ENCODE measurements at regions not wholly inside any gene's neighbourhood (a gene's known extent, or its start where the extent isn't known, plus 50 kb on each side); places are given as distances from the start of the nearest gene placed in this dataset.

DNA sequence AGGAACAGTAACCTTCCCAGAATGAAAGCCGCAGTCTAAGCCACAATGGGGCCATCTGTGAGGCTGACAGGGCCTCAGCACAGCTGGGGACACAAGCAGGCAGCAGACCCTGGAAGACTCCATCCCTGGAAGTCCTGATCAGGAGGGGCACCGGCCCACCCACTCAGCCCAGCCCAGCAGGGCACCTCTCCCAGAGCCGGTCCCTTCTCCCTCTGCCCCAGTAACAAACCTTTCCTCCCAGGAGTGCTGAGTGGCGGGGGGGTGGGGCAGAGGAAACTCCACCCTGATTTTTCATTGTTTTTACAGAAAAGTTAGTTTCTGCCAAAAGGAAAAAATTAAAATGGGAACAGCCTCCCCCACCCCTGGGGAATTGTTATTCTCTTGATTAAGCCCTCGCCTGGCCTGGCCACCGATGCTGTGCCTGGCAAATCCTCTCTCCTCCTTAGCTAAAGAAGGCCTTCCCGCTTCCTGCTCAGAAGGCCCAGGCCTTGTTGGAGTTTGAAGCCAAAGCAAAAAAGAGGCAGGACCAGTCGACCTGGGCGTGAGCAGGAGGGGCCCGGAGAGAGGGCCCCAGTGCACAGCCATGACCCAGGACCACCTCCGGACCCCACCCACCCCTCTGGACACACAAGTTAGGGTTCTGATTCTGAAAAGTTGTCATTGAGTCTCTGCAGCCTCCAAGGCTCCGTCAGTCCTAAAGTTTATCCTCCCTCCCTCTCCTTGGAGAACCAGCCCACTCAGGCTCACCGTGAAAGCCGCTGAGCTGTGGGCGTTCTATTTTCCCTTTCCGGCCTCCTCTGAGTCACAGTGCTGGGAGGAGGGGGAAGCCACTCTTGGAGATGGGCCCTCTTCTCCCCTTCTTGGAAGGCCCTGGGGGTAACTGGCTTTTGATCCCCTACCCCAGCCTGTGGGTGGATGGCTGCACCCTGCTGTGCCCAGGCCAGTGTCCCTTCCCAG lies 128.4 kb upstream of the TNRC6C start:
- TF ChIP-seq CTCF (tag by site-specific recombination; IDR thresholded peaks at IDR 0.05) (no peak), TCF7L2 (IDR thresholded peaks at IDR 0.05; ENCODE audit: borderline replicate concordance, low read depth, low read length) (no peak), RBAK (tag by site-specific recombination; IDR thresholded peaks at IDR 0.05) (no peak), ZNF274 (IDR thresholded peaks at IDR 0.05; ENCODE audit: low read length) (no peak), ZNF274 (tag by site-specific recombination; IDR thresholded peaks at IDR 0.05; ENCODE audit: borderline replicate concordance) (no peak), ZNF302 (tag by site-specific recombination; IDR thresholded peaks at IDR 0.05; ENCODE audit: low read depth) (no peak), ZBTB8A (tag by site-specific recombination; IDR thresholded peaks at IDR 0.05) (no peak), YY1 (tag by site-specific recombination; IDR thresholded peaks at IDR 0.05) (no peak), YY2 (tag by site-specific recombination; IDR thresholded peaks at IDR 0.05) (no peak), ZNF488 (tag by site-specific recombination; IDR thresholded peaks at IDR 0.05) (no peak), ZNF843 (tag by site-specific recombination; IDR thresholded peaks at IDR 0.05) (no peak), ZNF19 (tag by site-specific recombination; IDR thresholded peaks at IDR 0.05; ENCODE audit: low read depth) (no peak), GLIS2 (tag by site-specific recombination; IDR thresholded peaks at IDR 0.05) (no peak)
